Nephron (organoid): ENCODE measurements at regions not wholly inside any gene's neighbourhood (a gene's known extent, or its start where the extent isn't known, plus 50 kb on each side); places are given as distances from the start of the nearest gene placed in this dataset.
A peak's percentile ranks its signal among the peaks of the same experiment; 100 is the strongest.
"Not testable (repeated sequence)": the region's sequence is repeated elsewhere in the genome, so short reads cannot be mapped to it uniquely, and the experiment has no call there.

ENCODE experiments used
- H3K27ac Mint-ChIP-seq, 3 experiments: 2 replicates each; pipeline ENCODE4 v1.8.0; 2020; ENCODE audit warnings: mixed read lengths in 3 of 3, mild to moderate bottlenecking in 2 of 3, moderate library complexity in 1 of 3
- H3K27me3 Mint-ChIP-seq: 2 replicates; pipeline ENCODE4 v1.8.0; 2021; ENCODE audit warnings: low read depth, mild to moderate bottlenecking, moderate library complexity, mixed read lengths
- H3K36me3 Mint-ChIP-seq: 2 replicates; pipeline ENCODE4 v1.8.0; 2020; ENCODE audit warnings: low read depth, mixed read lengths
- H3K4me1 Mint-ChIP-seq: 2 replicates; pipeline ENCODE4 v1.8.0; 2020; ENCODE audit warnings: mixed read lengths
- H3K4me3 Mint-ChIP-seq, 3 experiments: 2 replicates each; pipeline ENCODE4 v1.8.0; 2020; ENCODE audit warnings: mild to moderate bottlenecking in 3 of 3, mixed read lengths in 3 of 3, moderate library complexity in 2 of 3
- H3K9me3 Mint-ChIP-seq: 2 replicates; pipeline ENCODE4 v1.8.0; 2020; ENCODE audit warnings: mixed read lengths

- Mint-ChIP-seq H3K27ac (peak overlapping the region; percentile 100), H3K4me3 (peak overlapping the region; percentile 92 to 96 (median 94))
- not testable (repeated sequence) for H3K4me1 Mint-ChIP-seq
Observed at GRCh38 chr1:146386851-146387749, 158.3 kb upstream of the NOTCH2NLA start.

GRCh38 chr1:146381196-146381595 lies 152.4 kb upstream of the NOTCH2NLA start:
- not testable (repeated sequence) for H3K36me3 Mint-ChIP-seq, H3K27me3 Mint-ChIP-seq, H3K4me1 Mint-ChIP-seq, H3K9me3 Mint-ChIP-seq, H3K4me3 Mint-ChIP-seq
- H3K27ac Mint-ChIP-seq: peak overlapping the region in 2 of 3 experiments; percentile 55 to 78

More at GRCh38 chr1:146386851-146387749, 158.3 kb upstream of the NOTCH2NLA start:
- H3K9me3 Mint-ChIP-seq, H3K27me3 Mint-ChIP-seq, H3K36me3 Mint-ChIP-seq: not testable (repeated sequence)

- not testable (repeated sequence) for H3K9me3 Mint-ChIP-seq, H3K27me3 Mint-ChIP-seq, H3K36me3 Mint-ChIP-seq, H3K4me1 Mint-ChIP-seq
- Mint-ChIP-seq H3K4me3 (peak overlapping the region; percentile 75 to 82 (median 80)), H3K27ac (peak overlapping the region; percentile 97 to 100 (median 97))
Observed at GRCh38 chr1:146376708-146377496, 148.1 kb upstream of the NOTCH2NLA start.

- not testable (repeated sequence) for H3K36me3 Mint-ChIP-seq, H3K9me3 Mint-ChIP-seq, H3K4me1 Mint-ChIP-seq, H3K27me3 Mint-ChIP-seq
- Mint-ChIP-seq H3K27ac (peak overlapping the region; percentile 97 to 100 (median 97)), H3K4me3 (peak overlapping the region; percentile 75 to 82 (median 80))
Observed at GRCh38 chr1:146376309-146376707, 147.5 kb upstream of the NOTCH2NLA start.

GRCh38 chr1:146375108-146375507 lies 146.3 kb upstream of the NOTCH2NLA start:
- not testable (repeated sequence) for H3K27me3 Mint-ChIP-seq, H3K36me3 Mint-ChIP-seq, H3K4me1 Mint-ChIP-seq, H3K9me3 Mint-ChIP-seq
- H3K27ac Mint-ChIP-seq: peak overlapping the region; percentile 38 to 76 (median 59)
- peak overlapping the region; percentile 74 to 83 (median 77) for H3K4me3 Mint-ChIP-seq

GRCh38 chr1:146369940-146370339 lies 141.1 kb upstream of the NOTCH2NLA start:
- peak overlapping the region; percentile 84 to 93 (median 92) for H3K4me3 Mint-ChIP-seq
- H3K27me3 Mint-ChIP-seq, H3K9me3 Mint-ChIP-seq, H3K4me1 Mint-ChIP-seq, H3K36me3 Mint-ChIP-seq: not testable (repeated sequence)
- peak overlapping the region; percentile 89 to 95 (median 93) for H3K27ac Mint-ChIP-seq

- H3K4me3 Mint-ChIP-seq, H3K9me3 Mint-ChIP-seq, H3K27me3 Mint-ChIP-seq, H3K27ac Mint-ChIP-seq, H3K4me1 Mint-ChIP-seq, H3K36me3 Mint-ChIP-seq: not testable (repeated sequence)
Observed at GRCh38 chr1:146355373-146355772, 126.6 kb upstream of the NOTCH2NLA start.

- not testable (repeated sequence) for H3K4me3 Mint-ChIP-seq, H3K9me3 Mint-ChIP-seq, H3K27me3 Mint-ChIP-seq, H3K4me1 Mint-ChIP-seq, H3K27ac Mint-ChIP-seq, H3K36me3 Mint-ChIP-seq
Observed at GRCh38 chr1:146326863-146327262, 98.0 kb upstream of the NOTCH2NLA start.

- not testable (repeated sequence) for H3K9me3 Mint-ChIP-seq, H3K4me3 Mint-ChIP-seq, H3K27ac Mint-ChIP-seq, H3K4me1 Mint-ChIP-seq, H3K27me3 Mint-ChIP-seq, H3K36me3 Mint-ChIP-seq
Observed at GRCh38 chr1:146324463-146324862, 95.6 kb upstream of the NOTCH2NLA start.

GRCh38 chr1:146323302-146323701 lies 94.5 kb upstream of the NOTCH2NLA start:
- H3K36me3 Mint-ChIP-seq, H3K9me3 Mint-ChIP-seq, H3K27ac Mint-ChIP-seq, H3K4me3 Mint-ChIP-seq, H3K27me3 Mint-ChIP-seq, H3K4me1 Mint-ChIP-seq: not testable (repeated sequence)

- not testable (repeated sequence) for H3K4me1 Mint-ChIP-seq, H3K36me3 Mint-ChIP-seq, H3K4me3 Mint-ChIP-seq, H3K27ac Mint-ChIP-seq, H3K27me3 Mint-ChIP-seq, H3K9me3 Mint-ChIP-seq
Observed at GRCh38 chr1:146322893-146323292, 94.1 kb upstream of the NOTCH2NLA start.

GRCh38 chr1:146318715-146319114 lies 89.9 kb upstream of the NOTCH2NLA start:
- H3K9me3 Mint-ChIP-seq, H3K4me1 Mint-ChIP-seq, H3K27ac Mint-ChIP-seq, H3K4me3 Mint-ChIP-seq, H3K36me3 Mint-ChIP-seq, H3K27me3 Mint-ChIP-seq: not testable (repeated sequence)

- not testable (repeated sequence) for H3K4me3 Mint-ChIP-seq, H3K27me3 Mint-ChIP-seq, H3K9me3 Mint-ChIP-seq, H3K36me3 Mint-ChIP-seq, H3K4me1 Mint-ChIP-seq, H3K27ac Mint-ChIP-seq
Observed at GRCh38 chr1:146317785-146318184, 89.0 kb upstream of the NOTCH2NLA start.

GRCh38 chr1:146314449-146315246 lies 85.8 kb upstream of the NOTCH2NLA start:
- H3K4me3 Mint-ChIP-seq, H3K36me3 Mint-ChIP-seq, H3K27ac Mint-ChIP-seq, H3K4me1 Mint-ChIP-seq, H3K9me3 Mint-ChIP-seq, H3K27me3 Mint-ChIP-seq: not testable (repeated sequence)

- not testable (repeated sequence) for H3K9me3 Mint-ChIP-seq, H3K4me3 Mint-ChIP-seq, H3K36me3 Mint-ChIP-seq, H3K27ac Mint-ChIP-seq, H3K4me1 Mint-ChIP-seq, H3K27me3 Mint-ChIP-seq
Observed at GRCh38 chr1:146310579-146310978, 81.8 kb upstream of the NOTCH2NLA start.
